GM12873 (cell line): ENCODE measurements at regions not wholly inside any gene's neighbourhood (a gene's known extent, or its start where the extent isn't known, plus 50 kb on each side); places are given as distances from the start of the nearest gene placed in this dataset.

ENCODE experiments used
- CTCF ChIP-seq: IDR thresholded peaks from 2 replicates; pipeline ENCODE4 v1.5.1; 2012; ENCODE audit warnings: low read depth, mild to moderate bottlenecking, moderate library complexity, low read length, control low read depth; ENCODE audit not compliant: insufficient read depth; ENCODE audit errors: missing control alignments

GRCh38 chr3:22386107-22386506 lies 635.1 kb upstream of the ZNF385D start:
- no peak for TF ChIP-seq CTCF

GRCh38 chr3:22392286-22392685 lies 641.3 kb upstream of the ZNF385D start:
- TF ChIP-seq CTCF, result no peak

- TF ChIP-seq CTCF, result no peak
Observed at GRCh38 chr3:22392859-22393258, 641.8 kb upstream of the ZNF385D start.

GRCh38 chr3:22399566-22399965 lies 648.6 kb upstream of the ZNF385D start:
- no peak for TF ChIP-seq CTCF

- TF ChIP-seq CTCF, result no peak
Observed at GRCh38 chr3:22401499-22401898, 650.5 kb upstream of the ZNF385D start.

- TF ChIP-seq CTCF, result no peak
Observed at GRCh38 chr3:22414239-22414638, 663.2 kb upstream of the ZNF385D start.

- TF ChIP-seq CTCF, result no peak
Observed at GRCh38 chr3:22419261-22419660, 668.3 kb upstream of the ZNF385D start.
